ENCODE measurements at regions not wholly inside any gene's neighbourhood (a gene's known extent, or its start where the extent isn't known, plus 50 kb on each side); places are given as distances from the start of the nearest gene placed in this dataset.

DNA sequence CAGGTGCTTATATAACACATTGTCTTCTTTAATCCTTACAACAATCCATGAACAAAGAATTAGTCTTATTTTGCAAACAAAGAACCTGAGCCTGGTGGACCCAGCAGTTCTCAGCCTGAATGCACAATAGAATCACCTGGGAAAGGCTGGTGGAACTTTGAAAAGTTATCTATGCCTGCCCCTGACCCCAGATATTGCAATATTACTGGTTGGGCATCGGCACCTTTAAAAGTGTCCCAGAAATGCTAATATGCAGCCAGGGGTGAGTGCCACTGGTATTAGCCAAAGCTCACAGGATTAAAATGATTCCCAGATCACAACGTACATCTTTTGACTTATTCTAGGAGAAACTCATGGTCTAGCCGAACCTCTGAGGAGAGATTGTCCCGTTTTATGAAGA is 268.8 kb downstream of the KLF5 start:
- Histone ChIP-seq H3K27ac (ENCODE audit: low read length) (no peak overlapping the region), H3K4me1 (ENCODE audit: control insufficient read depth, insufficient read depth, low read length) (no peaks in the 10 kb centered on the region), H3K9me3 (ENCODE audit: control insufficient read depth, insufficient read depth, low read depth, low read length) (no peaks in the 10 kb centered on the region), H3K36me3 (ENCODE audit: control insufficient read depth, insufficient read depth, low read length) (no peaks in the 10 kb centered on the region), H3K27me3 (ENCODE audit: control insufficient read depth, insufficient read depth, low read length) (no peaks in the 10 kb centered on the region), H3K4me3 (ENCODE audit: low read depth in 2 of 2, low read length in 2 of 2) (no peak overlapping the region)
- intact Hi-C loops (cut with micrococcal nuclease; ENCODE audit: unreplicated experiment): no loop called here
- POLR2A ChIA-PET: no interaction called here
- BruUV-seq (replicated peaks): no TSS peak
- TF ChIP-seq REST (IDR thresholded peaks at IDR 0.05; ENCODE audit: insufficient read depth in 1 of 2, low read depth in 2 of 2, low read length in 1 of 2) (no peak), POLR2AphosphoS5 (IDR thresholded peaks at IDR 0.05; ENCODE audit: low read depth, low read length) (no peak), CTCF (IDR thresholded peaks at IDR 0.05) (no peak), TCF7L2 (IDR thresholded peaks at IDR 0.05; ENCODE audit: low read depth, low read length) (no peak)
- CTCF ChIA-PET: no interaction called here
- DNase-seq (ENCODE audit: low read depth, low spot score) (no peak), ATAC-seq (no peak)
- in situ Hi-C loops (cut with HindIII; ENCODE audit: low pct_unique_long_range_greater_than_20kb, low sequenced_read_pairs): no loop called here

- no TSS peak for BruUV-seq (replicated peaks)
- H3K4me3 ChIP-seq (ENCODE audit: low read depth in 2 of 2, low read length in 2 of 2): no peak overlapping the region
- H3K27ac ChIP-seq (ENCODE audit: low read length): no peak overlapping the region
- no peak for ATAC-seq
- ChIA-PET CTCF (no interaction called here), POLR2A (no interaction called here)
- in situ Hi-C loops (cut with HindIII; ENCODE audit: low pct_unique_long_range_greater_than_20kb, low sequenced_read_pairs) (no loop called here), intact Hi-C loops (cut with micrococcal nuclease; ENCODE audit: unreplicated experiment) (no loop called here)
- no peaks in the 10 kb centered on the region for H3K4me1 ChIP-seq (ENCODE audit: control insufficient read depth, insufficient read depth, low read length)
- H3K9me3 ChIP-seq (ENCODE audit: control insufficient read depth, insufficient read depth, low read depth, low read length): no peaks in the 10 kb centered on the region
- DNase-seq (ENCODE audit: low read depth, low spot score): no peak
- H3K27me3 ChIP-seq (ENCODE audit: control insufficient read depth, insufficient read depth, low read length): no peaks in the 10 kb centered on the region
- H3K36me3 ChIP-seq (ENCODE audit: control insufficient read depth, insufficient read depth, low read length): no peaks in the 10 kb centered on the region
- TF ChIP-seq CTCF (IDR thresholded peaks at IDR 0.05): no peak
- no peak for TF ChIP-seq SIN3A (IDR thresholded peaks at IDR 0.05; ENCODE audit: borderline replicate concordance, insufficient read depth, low read depth, low read length)
- no peak for TF ChIP-seq REST (IDR thresholded peaks at IDR 0.05; ENCODE audit: insufficient read depth in 1 of 2, low read depth in 2 of 2, low read length in 1 of 2)
- TF ChIP-seq POLR2AphosphoS5 (IDR thresholded peaks at IDR 0.05; ENCODE audit: low read depth, low read length): no peak
- TF ChIP-seq TCF7L2 (IDR thresholded peaks at IDR 0.05; ENCODE audit: low read depth, low read length): no peak
Measured at GRCh38 chr13:73325723-73326558, 267.1 kb downstream of the KLF5 start.
